Heart left ventricle (tissue), 16 donors: ENCODE measurements at regions not wholly inside any gene's neighbourhood (a gene's known extent, or its start where the extent isn't known, plus 50 kb on each side); places are given as distances from the start of the nearest gene placed in this dataset.

Experiments
- ATAC-seq, 4 donors: fragments of 200-7000 bp; cut with Tn5 transposase; one replicate each; pipeline ENCODE4 v1.9.1; 2020 to 2022; ENCODE audit warnings: moderate library complexity in 4 of 4, mild to moderate bottlenecking in 3 of 4, moderate number of reproducible peaks in 1 of 4
- DNase-seq, 5 donors: peaks; one replicate each; pipeline ENCODE4 v3.0.0-alpha.2; 2020
- H3K27ac ChIP-seq, 12 donors: fragments of 200-600 bp; sonication (generic) in 4 of 12; one replicate each; pipeline versions ENCODE4 v1.5.0 to v1.8.0; 2016 to 2022; ENCODE audit warnings: mild to moderate bottlenecking in 2 of 12
- H3K27me3 ChIP-seq, 9 donors: fragments of 200-600 bp; sonication (generic) in 2 of 9; one replicate each; pipeline versions ENCODE4 v1.5.1 to v1.8.0; 2016 to 2022; ENCODE audit warnings: mild to moderate bottlenecking in 3 of 9
- H3K36me3 ChIP-seq, 9 donors: fragments of 200-600 bp; sonication (generic) in 2 of 9; one replicate each; pipeline versions ENCODE4 v1.5.0 to v1.8.0; 2018 to 2022; ENCODE audit warnings: mild to moderate bottlenecking in 2 of 9
- H3K4me1 ChIP-seq, 12 donors: fragments of 200-600 bp; sonication (generic) in 4 of 12; one replicate each; pipeline versions ENCODE4 v1.5.0 to v1.8.0; 2016 to 2022; ENCODE audit warnings: mild to moderate bottlenecking in 3 of 12
- H3K4me3 ChIP-seq, 12 donors: fragments of 200-600 bp; sonication (generic) in 4 of 12; one replicate each; pipeline versions ENCODE4 v1.5.0 to v1.8.0; 2017 to 2022; ENCODE audit warnings: mild to moderate bottlenecking in 9 of 12, moderate library complexity in 4 of 12
- H3K9me3 ChIP-seq, 12 donors: fragments of 200-600 bp; sonication (generic) in 4 of 12; one replicate each; pipeline versions ENCODE4 v1.5.0 to v1.8.0; 2016 to 2022; ENCODE audit warnings: mild to moderate bottlenecking in 1 of 12
- CTCF ChIP-seq, 12 donors: fragments of 200-600 bp; sonication (generic) in 4 of 12; IDR thresholded peaks; one replicate each; pipeline versions ENCODE4 v1.5.0 to v1.8.0; 2018 to 2022; ENCODE audit warnings: antibody characterized with exemption in 12 of 12, mild to moderate bottlenecking in 5 of 12
- POLR2A ChIP-seq, 2 donors: fragments of 450-650 bp; IDR thresholded peaks; one replicate each; pipeline ENCODE4 v1.6.1; 2017; ENCODE audit warnings: antibody characterized with exemption in 2 of 2, mild to moderate bottlenecking in 2 of 2, moderate library complexity in 2 of 2
- WGBS, 4 donors: extraction: QIAGEN DNeasy Blood & Tissue Kit in 2 of 4; methylation state at CpG; one replicate each; pipeline versions ENCODE4 v1.1.5 to v1.1.7; 2013 to 2018; 5-methylcytosine and 5-hydroxymethylcytosine counted together
- intact Hi-C, 10 donors: fragments of 100-400 bp; cut with DNase I; formaldehyde crosslinking; loops; one replicate each; pipeline versions ENCODE4 v1.11.1 to v1.14.2; 2022
- donor health status: ischemic (EF 13 %, LVEDD 7.1; RV severe dilation, severe dysfunction).
- donor health status: healthy with polysubstance abuse.
- donor health status: DM: no; HTN: yes; CAD: no.
- donor health status: DM: no; HTN: no; CAD: no.
- donor health status: ischemic (EF 25% LVEDD 6.9; RV normal size, moderate dysfunction).
- donor health status: ischemic (EF 25% LVEDD 5.7; RV mildly dilated, moderate dysfunction).
- donor health status: healthy.
- donor health status: DM: yes; HTN: yes; CAD: no.
- donor health status: ischemic (EF 35%, LVEDD 5.7; RV mildly dilated, moderate dysfunction).
- donor health status: nonischemic (EF 11% LVEDD 7.7; RV severe dilation, severe dysfunction).
- donor health status: DM: yes; HTN: yes; CAD: no.
- donor health status: PGD.
- donor health status: ischemic (EF 29% LVEDD 5.4; RV normal size, mild dysfunction).
- donor health status: nonischemic (EF 23%, LVEDD 6.1; RV moderate dilation, normal function).

GRCh38 chr2:4192119-4192518 lies 488.7 kb downstream of the DCDC2C start:
- no peaks in the 10 kb centered on the region for H3K36me3 ChIP-seq
- no peaks in the 10 kb centered on the region for H3K4me1 ChIP-seq
- H3K27me3 ChIP-seq = peaks cover 0 to 8% (median 0%) of the 10 kb centered on the region in 9 donors
- peaks cover 0 to 9% (median 0%) of the 10 kb centered on the region in 12 donors for H3K9me3 ChIP-seq
- intact Hi-C loops = no loop called here
- no peak overlapping the region for H3K4me3 ChIP-seq
- 63 to 86% (median 76%) methylated on average over 1 to 2 of the region's 2 CpGs for WGBS, 4 donors
- DNase-seq (no peak), ATAC-seq (no peak)
- TF ChIP-seq POLR2A (IDR thresholded peaks at IDR 0.05) (no peak), CTCF (IDR thresholded peaks at IDR 0.05) (no peak)
- H3K27ac ChIP-seq = no peak overlapping the region

GRCh38 chr2:4214444-4215205 lies 511.2 kb downstream of the DCDC2C start:
- DNase-seq (no peak), ATAC-seq (no peak)
- H3K27me3 ChIP-seq = no peaks in the 10 kb centered on the region
- H3K36me3 ChIP-seq = no peaks in the 10 kb centered on the region
- no peaks in the 10 kb centered on the region for H3K4me1 ChIP-seq
- 79 to 87% (median 80%) methylated on average over 10 of the region's 10 CpGs for WGBS, 4 donors
- H3K9me3 ChIP-seq = peaks cover 0 to 9% (median 0%) of the 10 kb centered on the region in 12 donors
- H3K27ac ChIP-seq = no peak overlapping the region
- intact Hi-C loops = no loop called here
- H3K4me3 ChIP-seq = no peak overlapping the region
- no peak for TF ChIP-seq CTCF (IDR thresholded peaks at IDR 0.05)

- DNase-seq (no peak), ATAC-seq (no peak)
- no peak for TF ChIP-seq POLR2A (IDR thresholded peaks at IDR 0.05)
- TF ChIP-seq CTCF (IDR thresholded peaks at IDR 0.05) = no peak
- Histone ChIP-seq H3K4me1 (no peaks in the 10 kb centered on the region), H3K27ac (no peak overlapping the region), H3K4me3 (no peak overlapping the region), H3K27me3 (no peaks in the 10 kb centered on the region), H3K36me3 (no peaks in the 10 kb centered on the region), H3K9me3 (peaks cover 0 to 2% (median 0%) of the 10 kb centered on the region in 12 donors)
- 69 to 84% (median 74%) methylated on average over 1 of the region's 1 CpG for WGBS, 4 donors
- intact Hi-C loops = no loop called here
These were observed 514.4 kb downstream of the DCDC2C start for GRCh38 chr2:4217737-4218136.

- TF ChIP-seq CTCF (IDR thresholded peaks at IDR 0.05) = no peak
- no peak for TF ChIP-seq POLR2A (IDR thresholded peaks at IDR 0.05)
- ATAC-seq (no peak), DNase-seq (no peak)
- Histone ChIP-seq H3K36me3 (no peaks in the 10 kb centered on the region), H3K9me3 (peaks cover 0 to 6% (median 0%) of the 10 kb centered on the region in 12 donors), H3K4me3 (no peak overlapping the region), H3K27ac (no peak overlapping the region), H3K27me3 (no peaks in the 10 kb centered on the region), H3K4me1 (no peaks in the 10 kb centered on the region)
- 48 to 70% (median 63%) methylated on average over 1 of the region's 1 CpG for WGBS, 4 donors
- intact Hi-C loops = no loop called here
These were observed 515.7 kb downstream of the DCDC2C start for GRCh38 chr2:4219101-4219500.
